HL-60 (cell line): ENCODE measurements at regions not wholly inside any gene's neighbourhood (a gene's known extent, or its start where the extent isn't known, plus 50 kb on each side); places are given as distances from the start of the nearest gene placed in this dataset.

Source experiments
- DNase-seq, 2 experiments: peaks; one replicate each; pipeline ENCODE4 v3.0.0-alpha.2; 2010 to 2020; ENCODE audit warnings: low read depth in 1 of 2, low spot score in 1 of 2
- H3K27ac ChIP-seq: fragments of 250-450 bp; sonication (Bioruptor Pico); replicated peaks from 2 replicates; pipeline ENCODE4 v1.5.1; 2020; ENCODE audit warnings: mild to moderate bottlenecking, moderate library complexity
- H3K27me3 ChIP-seq: fragments of 250-450 bp; sonication (Bioruptor Pico); 2 replicates; pipeline ENCODE4 v1.5.1; 2021; ENCODE audit warnings: mild to moderate bottlenecking, moderate library complexity; ENCODE audit not compliant: insufficient read depth, poor library complexity, severe bottlenecking
- H3K4me3 ChIP-seq: replicated peaks from 2 replicates; pipeline ENCODE4 v1.5.1; 2011; ENCODE audit warnings: mild to moderate bottlenecking, control low read depth, low read length; ENCODE audit not compliant: insufficient read depth
- CTCF ChIP-seq: IDR thresholded peaks from one replicate; pipeline ENCODE4 v1.5.1; 2011; ENCODE audit warnings: low read length, control low read depth, inconsistent platforms; ENCODE audit not compliant: insufficient read depth
- GABPA ChIP-seq: IDR thresholded peaks from 2 replicates; pipeline ENCODE4 v1.6.1; 2012; ENCODE audit warnings: low read depth
- POLR2AphosphoS5 ChIP-seq: IDR thresholded peaks from 2 replicates; pipeline ENCODE4 v1.6.1; 2012; ENCODE audit warnings: low read depth
- REST ChIP-seq: IDR thresholded peaks from 2 replicates; pipeline ENCODE4 v1.6.1; 2012; ENCODE audit warnings: low read depth; ENCODE audit not compliant: insufficient replicate concordance
- SPI1 ChIP-seq: IDR thresholded peaks from 2 replicates; pipeline ENCODE4 v1.6.1; 2012; ENCODE audit warnings: low read depth, mild to moderate bottlenecking, borderline replicate concordance

GRCh38 chr10:37733822-37734221 is 123.6 kb downstream of the ZNF248 start:
- no peak overlapping the region for H3K27ac ChIP-seq
- no peaks in the 10 kb centered on the region for H3K27me3 ChIP-seq
- no peak for TF ChIP-seq POLR2AphosphoS5
- TF ChIP-seq REST = no peak
- TF ChIP-seq GABPA = no peak
- TF ChIP-seq CTCF = no peak
- no peak for TF ChIP-seq SPI1
- no peak overlapping the region for H3K4me3 ChIP-seq
- no peak for DNase-seq

- H3K4me3 ChIP-seq = no peak overlapping the region
- H3K27me3 ChIP-seq = no peaks in the 10 kb centered on the region
- H3K27ac ChIP-seq = no peak overlapping the region
- no peak for DNase-seq
- no peak for TF ChIP-seq CTCF
- TF ChIP-seq REST = no peak
- no peak for TF ChIP-seq GABPA
- no peak for TF ChIP-seq POLR2AphosphoS5
- TF ChIP-seq SPI1 = no peak
Measured at GRCh38 chr10:37732685-37733084, 124.7 kb downstream of the ZNF248 start.

GRCh38 chr10:37728830-37729229 is 128.6 kb downstream of the ZNF248 start:
- no peak for DNase-seq
- H3K27me3 ChIP-seq = no peaks in the 10 kb centered on the region
- no peak overlapping the region for H3K4me3 ChIP-seq
- H3K27ac ChIP-seq = no peak overlapping the region
- TF ChIP-seq POLR2AphosphoS5 = no peak
- TF ChIP-seq GABPA = no peak
- TF ChIP-seq SPI1 = no peak
- TF ChIP-seq CTCF = no peak
- TF ChIP-seq REST = no peak
